GM12891 (cell line): ENCODE measurements at regions not wholly inside any gene's neighbourhood (a gene's known extent, or its start where the extent isn't known, plus 50 kb on each side); places are given as distances from the start of the nearest gene placed in this dataset.

Source experiments
- PAX5 ChIP-seq: IDR thresholded peaks from 2 replicates; pipeline ENCODE4 v1.6.1; 2011; ENCODE audit warnings: low read length, moderate library complexity, mild to moderate bottlenecking; ENCODE audit not compliant: insufficient read depth, severe bottlenecking
- POLR2A ChIP-seq: IDR thresholded peaks from 2 replicates; pipeline ENCODE4 v1.6.1; 2011; ENCODE audit warnings: low read depth, low read length, control low read depth
- POLR2AphosphoS5 ChIP-seq: IDR thresholded peaks from 2 replicates; pipeline ENCODE4 v1.6.1; 2011; ENCODE audit warnings: low read depth, low read length, control low read depth
- POU2F2 ChIP-seq: IDR thresholded peaks from 2 replicates; pipeline ENCODE4 v1.6.1; 2011; ENCODE audit warnings: low read depth, mild to moderate bottlenecking, control low read depth, low read length, moderate library complexity
- TAF1 ChIP-seq: IDR thresholded peaks from 2 replicates; pipeline ENCODE4 v1.6.1; 2011; ENCODE audit warnings: low read depth, low read length, control low read depth

DNA sequence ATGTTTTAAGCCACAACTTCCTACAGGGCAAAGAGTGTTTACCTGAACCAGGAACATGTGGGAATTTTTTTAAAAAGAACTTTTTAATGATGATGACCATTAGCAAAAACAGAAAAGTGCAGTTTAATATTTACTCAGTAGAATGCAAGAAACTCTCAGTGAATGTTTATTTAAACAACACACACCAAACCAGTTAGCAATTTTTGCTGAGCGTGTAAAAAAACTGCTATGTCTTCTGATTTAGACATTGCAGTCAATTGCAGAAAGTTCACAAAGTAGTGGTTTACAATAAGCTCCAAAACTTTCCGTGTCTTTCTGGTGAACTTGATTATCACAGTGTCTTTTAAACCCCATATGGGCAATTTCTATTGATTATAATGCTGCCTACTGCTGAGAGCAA lies 273.7 kb upstream of the DIAPH2 start:
- TF ChIP-seq POLR2A: no peak
- no peak for TF ChIP-seq POLR2AphosphoS5
- no peak for TF ChIP-seq TAF1
- no peak for TF ChIP-seq PAX5
- TF ChIP-seq POU2F2: no peak
